HUES6 (cell line): ENCODE measurements at regions not wholly inside any gene's neighbourhood (a gene's known extent, or its start where the extent isn't known, plus 50 kb on each side); places are given as distances from the start of the nearest gene placed in this dataset.
"Not testable (repeated sequence)": the region's sequence is repeated elsewhere in the genome, so short reads cannot be mapped to it uniquely, and the experiment has no call there.

Source experiments
- H3K27ac ChIP-seq: 2 replicates; pipeline ENCODE4 v1.7.0; 2013; ENCODE audit warnings: low read depth, mild to moderate bottlenecking, low read length, inconsistent platforms
- H3K27me3 ChIP-seq: 2 replicates; pipeline ENCODE4 v1.6.1; 2013; ENCODE audit warnings: low read length; ENCODE audit not compliant: control insufficient read depth, insufficient read depth
- H3K36me3 ChIP-seq: 2 replicates; pipeline ENCODE4 v1.6.1; 2013; ENCODE audit warnings: low read length; ENCODE audit not compliant: control insufficient read depth, insufficient read depth
- H3K4me1 ChIP-seq: 2 replicates; pipeline ENCODE4 v1.6.1; 2013; ENCODE audit warnings: low read length; ENCODE audit not compliant: control insufficient read depth, insufficient read depth
- H3K4me3 ChIP-seq: 2 replicates; pipeline ENCODE4 v1.5.1; 2013; ENCODE audit warnings: low read depth, low read length
- H3K9ac ChIP-seq: one replicate; pipeline ENCODE4 v1.6.1; 2013; ENCODE audit warnings: mild to moderate bottlenecking, low read length
- H3K9me3 ChIP-seq: 2 replicates; pipeline ENCODE4 v1.6.1; 2013; ENCODE audit warnings: low read depth, low read length; ENCODE audit not compliant: control insufficient read depth, insufficient read depth

DNA sequence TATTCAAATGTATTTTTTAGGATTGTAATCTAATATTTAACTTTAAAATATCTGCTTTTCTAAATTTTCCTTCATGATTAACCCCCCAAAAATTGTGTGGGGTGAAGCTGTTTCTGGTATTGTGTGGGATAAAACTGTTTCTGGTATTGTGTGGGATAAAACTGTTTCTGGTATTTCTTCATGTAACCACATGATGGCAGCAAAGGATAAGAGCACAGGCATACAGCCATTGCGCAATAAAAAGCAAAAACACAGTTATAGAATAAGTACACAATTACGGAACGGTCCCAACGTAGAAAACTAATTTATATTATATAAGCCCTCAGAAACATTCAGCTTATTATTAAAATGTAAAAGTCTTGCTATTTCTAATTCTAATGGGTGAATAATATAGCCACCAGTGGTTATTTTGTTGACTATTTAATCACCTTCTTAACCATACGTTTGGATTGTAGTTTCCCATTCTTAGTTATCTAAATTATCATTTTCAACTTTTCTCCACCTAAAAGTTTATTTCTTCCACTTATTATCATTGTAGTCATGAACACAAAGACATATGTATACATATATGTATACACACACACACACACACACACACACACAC lies 333.9 kb upstream of the FSTL5 start:
- no peaks in the 10 kb centered on the region for H3K4me1 ChIP-seq
- H3K36me3 ChIP-seq: no peaks in the 10 kb centered on the region
- H3K4me3 ChIP-seq: no peak overlapping the region
- no peaks in the 10 kb centered on the region for H3K27me3 ChIP-seq
- no peak overlapping the region for H3K9ac ChIP-seq
- no peaks in the 10 kb centered on the region for H3K9me3 ChIP-seq
- no peak overlapping the region for H3K27ac ChIP-seq

GRCh38 chr4:162494935-162495334 lies 331.1 kb upstream of the FSTL5 start:
- Histone ChIP-seq H3K36me3 (no peaks in the 10 kb centered on the region), H3K27ac (no peak overlapping the region), H3K4me1 (no peaks in the 10 kb centered on the region), H3K27me3 (no peaks in the 10 kb centered on the region), H3K9me3 (peaks cover 11% of the 10 kb centered on the region), H3K9ac (no peak overlapping the region), H3K4me3 (no peak overlapping the region)

DNA sequence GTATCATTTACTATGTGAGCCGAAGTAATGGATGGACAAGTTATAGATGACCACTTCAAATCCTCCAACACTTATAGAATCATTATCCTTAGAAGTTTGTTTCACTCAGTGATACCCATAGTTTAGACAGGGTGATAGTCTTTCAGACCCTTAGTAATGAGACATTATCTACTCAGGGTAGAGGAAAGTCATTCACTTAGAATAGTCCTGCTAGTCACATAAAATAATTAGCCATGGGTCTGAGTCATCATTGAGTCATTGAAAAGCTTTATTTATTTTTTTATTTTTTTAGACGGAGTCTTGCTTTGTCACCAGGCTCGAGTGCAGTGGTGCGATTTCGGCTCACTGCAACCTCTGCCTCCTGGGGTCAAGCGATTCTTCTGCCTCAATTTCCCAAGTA lies 321.7 kb upstream of the FSTL5 start:
- H3K27me3 ChIP-seq: no peaks in the 10 kb centered on the region

GRCh38 chr4:162475246-162475645 lies 311.4 kb upstream of the FSTL5 start:
- Histone ChIP-seq H3K4me1 (no peaks in the 10 kb centered on the region), H3K4me3 (no peak overlapping the region), H3K9ac (no peak overlapping the region), H3K36me3 (no peaks in the 10 kb centered on the region), H3K27me3 (no peaks in the 10 kb centered on the region), H3K9me3 (no peaks in the 10 kb centered on the region), H3K27ac (no peak overlapping the region)

More for the DNA sequence above, 321.7 kb upstream of the FSTL5 start:
- no peaks in the 10 kb centered on the region for H3K4me1 ChIP-seq
- no peaks in the 10 kb centered on the region for H3K36me3 ChIP-seq
- H3K4me3 ChIP-seq: no peak overlapping the region
- no peak overlapping the region for H3K27ac ChIP-seq
- no peak overlapping the region for H3K9ac ChIP-seq
- H3K9me3 ChIP-seq: peaks cover 5% of the 10 kb centered on the region

DNA sequence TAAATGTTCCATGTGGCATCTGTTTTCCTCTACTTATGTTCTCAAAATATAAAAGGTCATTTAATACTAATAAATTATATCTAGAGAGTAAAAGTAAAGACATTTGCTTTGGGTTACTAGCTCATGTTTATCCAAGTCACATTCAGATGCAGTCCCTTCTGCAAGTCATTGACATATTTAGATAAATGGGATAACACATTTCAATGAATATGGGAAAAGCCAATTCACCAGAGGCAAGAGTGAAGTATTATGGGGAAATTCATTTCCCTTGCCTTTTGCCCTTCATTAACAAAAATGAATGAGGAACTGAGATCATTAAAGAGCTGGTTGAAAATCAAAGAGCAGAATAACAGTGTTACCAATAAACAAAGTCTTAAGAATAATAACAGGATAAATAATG lies 306.2 kb upstream of the FSTL5 start:
- Histone ChIP-seq H3K4me1 (no peaks in the 10 kb centered on the region), H3K9me3 (no peaks in the 10 kb centered on the region), H3K36me3 (no peaks in the 10 kb centered on the region), H3K9ac (no peak overlapping the region), H3K27me3 (no peaks in the 10 kb centered on the region), H3K27ac (no peak overlapping the region), H3K4me3 (no peak overlapping the region)

- H3K9ac ChIP-seq, H3K4me1 ChIP-seq, H3K36me3 ChIP-seq, H3K4me3 ChIP-seq, H3K27me3 ChIP-seq, H3K9me3 ChIP-seq, H3K27ac ChIP-seq: not testable (repeated sequence)
These were observed 301.6 kb upstream of the FSTL5 start for GRCh38 chr4:162465356-162465755.

DNA sequence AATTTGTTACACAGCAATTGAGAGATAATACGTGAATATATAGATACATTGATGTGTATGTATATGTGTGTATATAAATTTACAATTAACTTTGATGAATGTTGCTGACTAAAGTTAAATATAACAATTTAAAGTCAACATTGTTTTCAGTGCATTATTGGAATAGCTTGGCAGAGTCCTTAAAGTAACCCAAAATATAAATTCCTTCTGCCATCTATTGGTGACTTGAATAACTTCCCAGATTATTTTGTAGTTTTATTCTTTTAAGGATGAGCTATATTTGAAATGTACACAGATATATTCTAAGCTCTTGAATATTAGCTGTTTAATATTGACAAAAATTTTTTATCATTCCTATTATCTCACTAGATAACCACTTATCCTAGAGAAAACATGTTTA lies 298.2 kb upstream of the FSTL5 start:
- Histone ChIP-seq H3K4me3 (no peak overlapping the region), H3K9ac (no peak overlapping the region), H3K36me3 (no peaks in the 10 kb centered on the region), H3K27ac (no peak overlapping the region), H3K27me3 (no peaks in the 10 kb centered on the region), H3K9me3 (no peaks in the 10 kb centered on the region), H3K4me1 (no peaks in the 10 kb centered on the region)

DNA sequence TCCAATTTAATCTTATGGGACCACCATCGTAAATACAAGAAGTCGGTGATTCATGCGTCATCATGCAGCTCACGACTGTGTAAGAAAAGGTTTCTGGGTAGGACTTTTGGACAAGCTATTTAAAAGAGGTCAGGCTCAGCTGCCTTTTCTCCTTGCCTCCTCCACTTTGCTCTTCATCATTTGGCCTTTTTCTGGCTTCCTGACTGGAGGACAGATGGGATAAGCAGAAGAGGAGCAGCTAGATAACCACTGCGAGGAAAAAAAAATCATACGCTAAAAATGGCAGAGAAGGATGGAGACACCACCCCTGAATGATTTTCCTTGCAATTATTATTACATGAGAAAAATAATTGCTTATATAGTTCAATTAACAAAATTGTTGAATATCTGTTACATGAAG lies 294.3 kb upstream of the FSTL5 start:
- Histone ChIP-seq H3K4me3 (no peak overlapping the region), H3K27me3 (no peaks in the 10 kb centered on the region), H3K9ac (no peak overlapping the region)

DNA sequence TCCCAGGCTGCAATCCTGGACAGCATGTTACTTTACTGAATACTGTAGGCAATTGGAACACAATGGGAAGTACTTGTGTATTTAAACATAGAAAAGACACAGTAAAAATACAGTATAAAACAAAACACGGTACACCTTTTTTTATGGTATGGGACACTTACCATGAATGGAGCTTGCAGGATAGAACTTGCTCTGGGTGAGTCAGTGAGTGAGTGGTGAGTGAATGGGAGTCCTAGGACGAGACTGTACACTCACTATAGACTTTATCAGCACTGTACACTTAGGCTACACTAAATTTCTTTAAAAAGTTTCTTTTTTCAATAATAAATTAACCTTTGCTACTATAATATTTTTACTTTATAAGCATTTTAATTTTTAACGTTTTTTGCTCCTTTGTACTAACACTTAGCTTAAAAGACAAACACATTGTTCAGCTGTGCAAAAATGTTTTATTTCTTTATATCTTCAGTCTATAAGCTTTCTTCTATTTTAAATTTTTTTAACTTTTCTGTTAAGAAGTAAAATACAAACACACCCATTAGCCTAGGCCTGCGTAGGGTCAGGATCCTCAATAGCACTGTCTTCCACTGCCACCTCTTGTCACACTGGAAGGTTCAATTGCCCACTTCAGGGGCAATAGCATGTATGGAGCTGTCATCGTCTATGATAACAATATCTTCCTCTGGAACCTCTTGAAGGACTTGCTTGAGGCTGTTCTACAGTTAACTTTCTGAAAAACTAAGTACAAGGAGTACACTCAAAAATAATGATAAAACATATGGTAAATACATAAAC lies 293.5 kb upstream of the FSTL5 start:
- H3K4me1 ChIP-seq: no peaks in the 10 kb centered on the region
- no peaks in the 10 kb centered on the region for H3K9me3 ChIP-seq
- no peaks in the 10 kb centered on the region for H3K27me3 ChIP-seq
- H3K36me3 ChIP-seq: no peaks in the 10 kb centered on the region
- no peak overlapping the region for H3K27ac ChIP-seq
- H3K4me3 ChIP-seq: no peak overlapping the region
- no peak overlapping the region for H3K9ac ChIP-seq

More for the DNA sequence above, 294.3 kb upstream of the FSTL5 start:
- H3K9me3 ChIP-seq: no peaks in the 10 kb centered on the region
- H3K36me3 ChIP-seq: no peaks in the 10 kb centered on the region
- no peaks in the 10 kb centered on the region for H3K4me1 ChIP-seq
- no peak overlapping the region for H3K27ac ChIP-seq

DNA sequence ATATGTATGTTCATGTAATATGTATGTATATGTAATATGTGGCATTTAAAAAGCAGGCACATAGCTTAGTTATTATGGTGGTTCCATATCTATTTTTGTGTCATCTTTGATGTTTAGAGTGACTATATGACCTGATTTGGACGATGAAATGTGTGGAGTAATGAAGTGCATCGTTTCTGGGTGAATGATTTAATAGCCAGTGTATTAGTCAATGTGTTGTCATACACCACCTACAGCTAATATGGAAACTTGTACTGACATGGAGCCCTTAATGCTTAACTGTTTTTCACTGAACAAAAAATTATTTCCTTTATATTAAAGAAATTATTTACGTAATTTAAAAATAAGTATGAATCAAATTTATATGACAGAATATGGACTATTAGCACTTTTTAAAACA lies 292.3 kb upstream of the FSTL5 start:
- no peaks in the 10 kb centered on the region for H3K27me3 ChIP-seq
- no peak overlapping the region for H3K9ac ChIP-seq
- H3K4me3 ChIP-seq: no peak overlapping the region
- no peaks in the 10 kb centered on the region for H3K36me3 ChIP-seq
- H3K27ac ChIP-seq: no peak overlapping the region
- no peaks in the 10 kb centered on the region for H3K9me3 ChIP-seq
- H3K4me1 ChIP-seq: no peaks in the 10 kb centered on the region

GRCh38 chr4:162450531-162451035 lies 286.8 kb upstream of the FSTL5 start:
- no peaks in the 10 kb centered on the region for H3K9me3 ChIP-seq

More at GRCh38 chr4:162450531-162451035, 286.8 kb upstream of the FSTL5 start:
- Histone ChIP-seq H3K4me3 (no peak overlapping the region), H3K4me1 (no peaks in the 10 kb centered on the region), H3K27me3 (no peaks in the 10 kb centered on the region), H3K27ac (no peak overlapping the region), H3K9ac (no peak overlapping the region), H3K36me3 (no peaks in the 10 kb centered on the region)
